ENCODE measurements at regions not wholly inside any gene's neighbourhood (a gene's known extent, or its start where the extent isn't known, plus 50 kb on each side); places are given as distances from the start of the nearest gene placed in this dataset.

DNA sequence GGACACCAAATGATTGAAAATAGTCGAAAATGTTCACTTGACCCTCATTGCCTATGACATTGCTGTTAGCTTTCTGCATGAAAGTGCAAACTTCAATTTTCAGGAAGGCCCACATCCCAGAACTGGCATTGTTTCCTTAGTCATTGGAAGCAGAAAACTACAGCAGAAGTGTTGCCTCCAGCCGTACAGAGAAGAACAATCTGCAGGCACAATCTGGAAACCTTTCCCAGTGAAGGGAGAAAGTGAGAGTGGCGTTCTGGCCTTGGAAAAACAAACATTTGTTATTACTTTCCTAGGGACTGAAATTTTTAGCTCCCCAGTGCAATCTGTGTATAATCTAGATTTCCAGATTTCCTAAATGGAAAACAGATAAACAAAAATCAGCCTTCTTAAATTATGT lies 529.5 kb upstream of the RBFOX1 start:
- H3K27me3 Mint-ChIP-seq (ENCODE audit: insufficient read depth, low read depth, poor library complexity): no peaks in the 10 kb centered on the region
- no peak for DNase-seq (ENCODE audit: low spot score)
- H3K9me3 Mint-ChIP-seq: peaks cover 75% of the 10 kb centered on the region
- no peaks in the 10 kb centered on the region for H3K4me1 ChIP-seq (ENCODE audit: insufficient read depth)
- H3K9me2 ChIP-seq (ENCODE audit: insufficient read depth): no peaks in the 10 kb centered on the region
- no peak overlapping the region for H3K27ac Mint-ChIP-seq
- H3K27ac ChIP-seq (ENCODE audit: low read depth): no peak overlapping the region
- no peaks in the 10 kb centered on the region for H3K27me3 ChIP-seq (ENCODE audit: insufficient read depth)
- H3F3A ChIP-seq (replicated peaks; ENCODE audit: low read depth): no peaks in the 10 kb centered on the region
- H3K4me3 ChIP-seq: no peak overlapping the region
- no peak overlapping the region for H3K4me3 Mint-ChIP-seq
- no peaks in the 10 kb centered on the region for H3K36me3 ChIP-seq (ENCODE audit: insufficient read depth)
- H3K4me1 Mint-ChIP-seq: no peaks in the 10 kb centered on the region
- TF ChIP-seq ZNF331 (CRISPR knock-in tag; IDR thresholded peaks at IDR 0.05; ENCODE audit: low read depth) (no peak), STAT1 (IDR thresholded peaks at IDR 0.05; ENCODE audit: unreplicated experiment) (no peak), EZH2 (IDR thresholded peaks at IDR 0.05; ENCODE audit: low read depth, unreplicated experiment) (no peak), CREB1 (CRISPR knock-in tag; IDR thresholded peaks at IDR 0.05; ENCODE audit: low read depth) (no peak), EZH2phosphoT487 (IDR thresholded peaks at IDR 0.05; ENCODE audit: unreplicated experiment) (no peak), CTCF (conservative IDR thresholded peaks at IDR 0.05; ENCODE audit: low read depth in 2 of 2) (no peak), ZNF462 (CRISPR knock-in tag; IDR thresholded peaks at IDR 0.05) (no peak), JUNB (IDR thresholded peaks at IDR 0.05; ENCODE audit: unreplicated experiment) (no peak), ZNF114 (CRISPR knock-in tag; IDR thresholded peaks at IDR 0.05) (no peak), NANOG (IDR thresholded peaks at IDR 0.05; ENCODE audit: borderline replicate concordance) (no peak), REST (IDR thresholded peaks at IDR 0.05; ENCODE audit: unreplicated experiment) (no peak)
- TF ChIP-seq, protein P1, sequence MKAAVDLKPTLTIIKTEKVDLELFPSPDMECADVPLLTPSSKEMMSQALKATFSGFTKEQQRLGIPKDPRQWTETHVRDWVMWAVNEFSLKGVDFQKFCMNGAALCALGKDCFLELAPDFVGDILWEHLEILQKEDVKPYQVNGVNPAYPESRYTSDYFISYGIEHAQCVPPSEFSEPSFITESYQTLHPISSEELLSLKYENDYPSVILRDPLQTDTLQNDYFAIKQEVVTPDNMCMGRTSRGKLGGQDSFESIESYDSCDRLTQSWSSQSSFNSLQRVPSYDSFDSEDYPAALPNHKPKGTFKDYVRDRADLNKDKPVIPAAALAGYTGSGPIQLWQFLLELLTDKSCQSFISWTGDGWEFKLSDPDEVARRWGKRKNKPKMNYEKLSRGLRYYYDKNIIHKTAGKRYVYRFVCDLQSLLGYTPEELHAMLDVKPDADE (IDR thresholded peaks at IDR 0.05): no peak
- H3K4me2 ChIP-seq: no peak overlapping the region
- H2AFZ ChIP-seq: no peak overlapping the region
- peaks cover 6% of the 10 kb centered on the region; the same call in 1 of the 3 replicates for H3K36me3 Mint-ChIP-seq (ENCODE audit: low read depth)
- no peaks in the 10 kb centered on the region for H4K20me1 ChIP-seq (replicated peaks; ENCODE audit: insufficient read depth)
- H3K79me2 ChIP-seq (replicated peaks; ENCODE audit: insufficient read depth): no peaks in the 10 kb centered on the region
- ATAC-seq: no peak
